ENCODE measurements at regions not wholly inside any gene's neighbourhood (a gene's known extent, or its start where the extent isn't known, plus 50 kb on each side); places are given as distances from the start of the nearest gene placed in this dataset.

DNA sequence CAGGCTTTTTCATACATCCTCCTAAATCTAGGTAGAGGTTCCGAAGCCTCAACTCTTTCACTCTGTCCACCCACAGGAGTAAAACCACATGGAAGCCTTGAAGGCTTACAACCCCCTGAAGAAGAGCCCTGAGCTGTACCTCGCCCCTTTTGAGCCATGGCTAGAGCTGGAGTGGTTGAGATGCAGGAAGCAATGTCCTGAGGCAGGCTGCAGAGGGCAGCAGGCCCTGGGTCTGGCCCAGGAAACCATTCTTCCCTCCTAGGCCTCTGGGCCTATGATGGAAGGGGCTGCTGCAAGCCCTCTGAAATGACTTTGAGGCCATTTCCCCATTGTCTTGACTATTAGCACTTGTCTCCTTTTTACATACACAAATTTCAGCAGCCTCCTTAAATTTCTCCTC is 1503.0 kb downstream of the KCNT2 start:
- Histone ChIP-seq H3K27me3 (ENCODE audit: control insufficient read depth, insufficient read depth, low read length) (no peaks in the 10 kb centered on the region), H3K9ac (ENCODE audit: low read length) (no peak overlapping the region), H3K9me3 (ENCODE audit: control insufficient read depth, low read length) (no peaks in the 10 kb centered on the region), H3K4me1 (ENCODE audit: control insufficient read depth, insufficient read depth, low read length) (no peaks in the 10 kb centered on the region), H3K36me3 (ENCODE audit: control insufficient read depth, insufficient read depth, low read length) (no peaks in the 10 kb centered on the region), H3K4me3 (ENCODE audit: low read length) (no peak overlapping the region)

GRCh38 chr1:195097316-195097715 is 1510.9 kb downstream of the KCNT2 start:
- Histone ChIP-seq H3K4me1 (ENCODE audit: control insufficient read depth, insufficient read depth, low read length) (no peaks in the 10 kb centered on the region), H3K36me3 (ENCODE audit: control insufficient read depth, insufficient read depth, low read length) (no peaks in the 10 kb centered on the region), H3K9ac (ENCODE audit: low read length) (no peak overlapping the region), H3K9me3 (ENCODE audit: control insufficient read depth, low read length) (no peaks in the 10 kb centered on the region), H3K4me3 (ENCODE audit: low read length) (no peak overlapping the region), H3K27me3 (ENCODE audit: control insufficient read depth, insufficient read depth, low read length) (no peaks in the 10 kb centered on the region)

DNA sequence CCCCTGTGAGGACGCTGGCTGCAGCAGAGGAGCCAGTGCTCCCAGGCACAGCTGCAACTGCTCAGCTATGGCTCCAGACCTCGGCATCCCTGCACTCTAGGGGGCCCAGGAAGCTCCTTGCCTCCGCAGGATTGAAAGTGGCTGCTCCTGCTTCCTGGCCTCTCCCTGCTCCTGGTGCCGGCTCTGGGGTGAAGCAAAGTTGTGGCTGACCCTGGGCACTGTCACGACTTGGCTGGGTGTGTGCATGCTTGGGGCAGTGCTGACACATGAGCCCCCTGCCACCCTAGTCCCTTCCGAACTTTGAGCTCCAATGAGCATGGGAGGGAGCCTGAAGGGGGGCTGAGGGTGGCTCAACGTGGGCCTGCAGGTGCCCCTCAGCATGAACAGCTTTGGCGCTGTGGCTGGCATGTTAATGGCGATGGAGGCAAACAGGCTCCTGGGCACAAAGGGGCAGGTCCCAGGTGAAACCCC is 1512.2 kb downstream of the KCNT2 start:
- no peaks in the 10 kb centered on the region for H3K27me3 ChIP-seq (ENCODE audit: control insufficient read depth, insufficient read depth, low read length)
- H3K36me3 ChIP-seq (ENCODE audit: control insufficient read depth, insufficient read depth, low read length), result no peaks in the 10 kb centered on the region
- no peaks in the 10 kb centered on the region for H3K4me1 ChIP-seq (ENCODE audit: control insufficient read depth, insufficient read depth, low read length)
- H3K9ac ChIP-seq (ENCODE audit: low read length), result no peak overlapping the region
- H3K9me3 ChIP-seq (ENCODE audit: control insufficient read depth, low read length), result no peaks in the 10 kb centered on the region
- no peak overlapping the region for H3K4me3 ChIP-seq (ENCODE audit: low read length)

- H3K9me3 ChIP-seq (ENCODE audit: control insufficient read depth, low read length), result no peaks in the 10 kb centered on the region
- H3K9ac ChIP-seq (ENCODE audit: low read length), result no peak overlapping the region
- no peaks in the 10 kb centered on the region for H3K27me3 ChIP-seq (ENCODE audit: control insufficient read depth, insufficient read depth, low read length)
- no peaks in the 10 kb centered on the region for H3K36me3 ChIP-seq (ENCODE audit: control insufficient read depth, insufficient read depth, low read length)
- no peak overlapping the region for H3K4me3 ChIP-seq (ENCODE audit: low read length)
- H3K4me1 ChIP-seq (ENCODE audit: control insufficient read depth, insufficient read depth, low read length), result no peaks in the 10 kb centered on the region
Observed at GRCh38 chr1:195085196-195085595, 1523.0 kb downstream of the KCNT2 start.

GRCh38 chr1:195082183-195082582 is 1526.1 kb downstream of the KCNT2 start:
- Histone ChIP-seq H3K36me3 (ENCODE audit: control insufficient read depth, insufficient read depth, low read length) (no peaks in the 10 kb centered on the region), H3K27me3 (ENCODE audit: control insufficient read depth, insufficient read depth, low read length) (no peaks in the 10 kb centered on the region), H3K4me1 (ENCODE audit: control insufficient read depth, insufficient read depth, low read length) (no peaks in the 10 kb centered on the region), H3K9me3 (ENCODE audit: control insufficient read depth, low read length) (no peaks in the 10 kb centered on the region), H3K9ac (ENCODE audit: low read length) (no peak overlapping the region), H3K4me3 (ENCODE audit: low read length) (no peak overlapping the region)

DNA sequence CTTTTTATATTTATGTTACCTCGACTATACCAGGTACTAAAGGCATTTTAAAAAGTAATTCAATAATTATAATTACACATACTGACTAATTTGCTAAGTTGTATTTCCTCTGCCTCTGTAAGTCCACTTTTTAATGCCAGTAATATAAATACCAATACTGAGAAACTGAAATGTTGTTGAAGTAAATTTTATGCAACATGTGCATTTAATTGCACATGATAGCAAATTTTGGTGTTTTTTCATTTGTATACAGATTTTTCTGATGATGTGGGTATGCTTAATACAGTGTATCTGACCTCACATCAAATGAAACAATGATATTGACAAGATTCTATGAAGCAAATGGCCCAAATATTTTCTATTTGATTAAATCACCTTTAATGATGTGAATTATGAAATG is 1531.6 kb downstream of the KCNT2 start:
- Histone ChIP-seq H3K27me3 (ENCODE audit: control insufficient read depth, insufficient read depth, low read length) (no peaks in the 10 kb centered on the region), H3K4me3 (ENCODE audit: low read length) (no peak overlapping the region), H3K36me3 (ENCODE audit: control insufficient read depth, insufficient read depth, low read length) (no peaks in the 10 kb centered on the region)

GRCh38 chr1:195075973-195076372 is 1532.3 kb downstream of the KCNT2 start:
- H3K27me3 ChIP-seq (ENCODE audit: control insufficient read depth, insufficient read depth, low read length), result no peaks in the 10 kb centered on the region
- no peak overlapping the region for H3K4me3 ChIP-seq (ENCODE audit: low read length)
- H3K9ac ChIP-seq (ENCODE audit: low read length), result no peak overlapping the region
- no peaks in the 10 kb centered on the region for H3K36me3 ChIP-seq (ENCODE audit: control insufficient read depth, insufficient read depth, low read length)
- no peaks in the 10 kb centered on the region for H3K9me3 ChIP-seq (ENCODE audit: control insufficient read depth, low read length)
- H3K4me1 ChIP-seq (ENCODE audit: control insufficient read depth, insufficient read depth, low read length), result no peaks in the 10 kb centered on the region

More for the DNA sequence above, 1531.6 kb downstream of the KCNT2 start:
- Histone ChIP-seq H3K4me1 (ENCODE audit: control insufficient read depth, insufficient read depth, low read length) (no peaks in the 10 kb centered on the region), H3K9ac (ENCODE audit: low read length) (no peak overlapping the region), H3K9me3 (ENCODE audit: control insufficient read depth, low read length) (no peaks in the 10 kb centered on the region)

GRCh38 chr1:195071461-195071860 is 1536.8 kb downstream of the KCNT2 start:
- H3K27me3 ChIP-seq (ENCODE audit: control insufficient read depth, insufficient read depth, low read length), result no peaks in the 10 kb centered on the region
- no peak overlapping the region for H3K9ac ChIP-seq (ENCODE audit: low read length)
- H3K4me3 ChIP-seq (ENCODE audit: low read length), result no peak overlapping the region
- no peaks in the 10 kb centered on the region for H3K9me3 ChIP-seq (ENCODE audit: control insufficient read depth, low read length)
- H3K36me3 ChIP-seq (ENCODE audit: control insufficient read depth, insufficient read depth, low read length), result no peaks in the 10 kb centered on the region
- H3K4me1 ChIP-seq (ENCODE audit: control insufficient read depth, insufficient read depth, low read length), result no peaks in the 10 kb centered on the region

- Histone ChIP-seq H3K9me3 (ENCODE audit: control insufficient read depth, low read length) (no peaks in the 10 kb centered on the region), H3K27me3 (ENCODE audit: control insufficient read depth, insufficient read depth, low read length) (no peaks in the 10 kb centered on the region), H3K4me1 (ENCODE audit: control insufficient read depth, insufficient read depth, low read length) (no peaks in the 10 kb centered on the region), H3K9ac (ENCODE audit: low read length) (no peak overlapping the region), H3K4me3 (ENCODE audit: low read length) (no peak overlapping the region), H3K36me3 (ENCODE audit: control insufficient read depth, insufficient read depth, low read length) (no peaks in the 10 kb centered on the region)
Observed at GRCh38 chr1:195065437-195065836, 1542.8 kb downstream of the KCNT2 start.

GRCh38 chr1:195064358-195064757 is 1543.9 kb downstream of the KCNT2 start:
- Histone ChIP-seq H3K4me3 (ENCODE audit: low read length) (no peak overlapping the region), H3K9ac (ENCODE audit: low read length) (no peak overlapping the region), H3K4me1 (ENCODE audit: control insufficient read depth, insufficient read depth, low read length) (no peaks in the 10 kb centered on the region), H3K27me3 (ENCODE audit: control insufficient read depth, insufficient read depth, low read length) (no peaks in the 10 kb centered on the region), H3K36me3 (ENCODE audit: control insufficient read depth, insufficient read depth, low read length) (no peaks in the 10 kb centered on the region), H3K9me3 (ENCODE audit: control insufficient read depth, low read length) (no peaks in the 10 kb centered on the region)

GRCh38 chr1:195054217-195054687 is 1554.0 kb downstream of the KCNT2 start:
- Histone ChIP-seq H3K9ac (ENCODE audit: low read length) (no peak overlapping the region), H3K27me3 (ENCODE audit: control insufficient read depth, insufficient read depth, low read length) (no peaks in the 10 kb centered on the region), H3K36me3 (ENCODE audit: control insufficient read depth, insufficient read depth, low read length) (no peaks in the 10 kb centered on the region), H3K9me3 (ENCODE audit: control insufficient read depth, low read length) (no peaks in the 10 kb centered on the region), H3K4me1 (ENCODE audit: control insufficient read depth, insufficient read depth, low read length) (no peaks in the 10 kb centered on the region), H3K4me3 (ENCODE audit: low read length) (no peak overlapping the region)

GRCh38 chr1:195053478-195053877 is 1554.8 kb downstream of the KCNT2 start:
- no peaks in the 10 kb centered on the region for H3K36me3 ChIP-seq (ENCODE audit: control insufficient read depth, insufficient read depth, low read length)
- no peaks in the 10 kb centered on the region for H3K27me3 ChIP-seq (ENCODE audit: control insufficient read depth, insufficient read depth, low read length)
- H3K4me3 ChIP-seq (ENCODE audit: low read length), result no peak overlapping the region
- H3K9me3 ChIP-seq (ENCODE audit: control insufficient read depth, low read length), result no peaks in the 10 kb centered on the region
- no peak overlapping the region for H3K9ac ChIP-seq (ENCODE audit: low read length)
- H3K4me1 ChIP-seq (ENCODE audit: control insufficient read depth, insufficient read depth, low read length), result no peaks in the 10 kb centered on the region

GRCh38 chr1:195047772-195048171 is 1560.5 kb downstream of the KCNT2 start:
- no peak overlapping the region for H3K9ac ChIP-seq (ENCODE audit: low read length)
- H3K36me3 ChIP-seq (ENCODE audit: control insufficient read depth, insufficient read depth, low read length), result no peaks in the 10 kb centered on the region
- no peak overlapping the region for H3K4me3 ChIP-seq (ENCODE audit: low read length)
- H3K9me3 ChIP-seq (ENCODE audit: control insufficient read depth, low read length), result no peaks in the 10 kb centered on the region
- no peaks in the 10 kb centered on the region for H3K27me3 ChIP-seq (ENCODE audit: control insufficient read depth, insufficient read depth, low read length)
- H3K4me1 ChIP-seq (ENCODE audit: control insufficient read depth, insufficient read depth, low read length), result no peaks in the 10 kb centered on the region
